K562 (cell line): ENCODE measurements at regions not wholly inside any gene's neighbourhood (a gene's known extent, or its start where the extent isn't known, plus 50 kb on each side); places are given as distances from the start of the nearest gene placed in this dataset.

Source experiments
- ATAC-seq: fragments of 200-7000 bp; cut with Tn5 transposase; 3 replicates; pipeline ENCODE4 v1.9.1; 2020; ENCODE audit warnings: moderate library complexity
- BruUV-seq: library from RNA; stranded (reverse); fragments of 400-500 nt; replicated peaks from 2 replicates; lab custom pipeline; 2021; lab: Mats Ljungman, UMichigan
- CTCF ChIA-PET: fragments of 300-600 bp; formaldehyde crosslinking; extraction: SDS; loops from one replicate; lab custom pipeline; 2021; ENCODE audit warnings: low intra/inter-chr PET ratio; lab: Yijun Ruan, JAX
- POLR2A ChIA-PET: fragments of 300-600, 350-650 bp; sonication (Branson Sonifier 250); formaldehyde crosslinking; extraction: SDS; loops from one replicate; lab custom pipeline; 2021; ENCODE audit warnings: antibody characterized with exemption, inconsistent platforms; lab: Yijun Ruan, JAX
- DNase-seq, 4 experiments: peaks; one replicate each; pipeline versions ENCODE4 v3.0.0 to v3.0.0-alpha.2; 2011 to 2018; ENCODE audit warnings: low spot score in 3 of 4, mixed read lengths in 3 of 4; ENCODE audit errors: extremely low read depth in 1 of 4
- FAIRE-seq: peaks from 2 replicates; lab custom pipeline; 2011; peaks lifted over from hg19 to GRCh38; lab: Jason Lieb, UNC
- H2AFZ ChIP-seq: 2 replicates; pipeline ENCODE4 v1.6.0; 2011; ENCODE audit warnings: low read depth, low read length, control low read depth, inconsistent platforms
- H3K27ac ChIP-seq: fragments of 200-600 bp; 3 replicates; pipeline ENCODE4 v1.8.0; 2011; ENCODE audit warnings: low read depth, mild to moderate bottlenecking, control low read depth, inconsistent platforms, low read length, moderate library complexity, mixed read lengths; ENCODE audit errors: extremely low read depth
- H3K27me3 ChIP-seq, 2 experiments: fragments of 300-600 bp in 1 of 2; 2 replicates in 1 of 2; 3 replicates in 1 of 2; pipeline versions ENCODE4 v1.6.0 to v1.8.0; 2011; ENCODE audit warnings: inconsistent platforms in 2 of 2, low read length in 2 of 2, mild to moderate bottlenecking in 1 of 2, mixed read lengths in 1 of 2, moderate library complexity in 1 of 2; ENCODE audit not compliant: control insufficient read depth in 2 of 2, insufficient read depth in 2 of 2
- H3K36me3 ChIP-seq: fragments of 300-600 bp; 3 replicates; pipeline ENCODE4 v1.8.0; 2011; ENCODE audit warnings: mild to moderate bottlenecking, low read length, inconsistent platforms; ENCODE audit not compliant: control insufficient read depth, insufficient read depth
- H3K4me1 ChIP-seq, 2 experiments: fragments of 200-600 bp in 1 of 2; replicated peaks in 1 of 2; 2 replicates in 1 of 2; 3 replicates in 1 of 2; pipeline versions ENCODE4 v1.5.1 to v1.8.0; 2011; ENCODE audit warnings: inconsistent platforms in 2 of 2, low read length in 2 of 2, mild to moderate bottlenecking in 1 of 2, mixed read lengths in 1 of 2, moderate library complexity in 1 of 2; ENCODE audit not compliant: control insufficient read depth in 2 of 2, insufficient read depth in 2 of 2
- H3K4me2 ChIP-seq: 2 replicates; pipeline ENCODE4 v1.6.1; 2011; ENCODE audit warnings: low read length, control low read depth, inconsistent platforms, mixed read lengths; ENCODE audit not compliant: insufficient read depth
- H3K4me3 ChIP-seq: fragments of 200-600 bp; sonication (generic), shearing (Covaris generic); 2 replicates; pipeline ENCODE4 v1.5.1; 2016; ENCODE audit warnings: control low read depth, inconsistent platforms
- H3K79me2 ChIP-seq: fragments of 200-600 bp; 3 replicates; pipeline ENCODE4 v1.8.0; 2011; ENCODE audit warnings: low read length, inconsistent platforms; ENCODE audit not compliant: control insufficient read depth, insufficient read depth
- H3K9ac ChIP-seq, 2 experiments: 2 replicates each; pipeline versions ENCODE4 v1.6.0 to v1.6.1; 2011; ENCODE audit warnings: low read depth in 2 of 2, low read length in 2 of 2, control low read depth in 1 of 2, inconsistent platforms in 1 of 2, mild to moderate bottlenecking in 1 of 2, mixed read lengths in 1 of 2; ENCODE audit not compliant: insufficient read depth in 1 of 2
- H3K9me1 ChIP-seq: one replicate; pipeline ENCODE4 v1.6.0; 2011; ENCODE audit warnings: inconsistent platforms, mild to moderate bottlenecking, low read length, moderate library complexity; ENCODE audit not compliant: control insufficient read depth, insufficient read depth
- H3K9me3 ChIP-seq: replicated peaks from 2 replicates; pipeline ENCODE4 v1.5.1; 2011; ENCODE audit warnings: low read depth, low read length, inconsistent platforms; ENCODE audit not compliant: control insufficient read depth, insufficient read depth
- H4K20me1 ChIP-seq: replicated peaks from 2 replicates; pipeline ENCODE4 v1.6.1; 2011; ENCODE audit warnings: low read length, inconsistent platforms, mixed read lengths; ENCODE audit not compliant: control insufficient read depth, insufficient read depth
- ASH1L ChIP-seq: fragments of 450-650 bp; IDR thresholded peaks from 2 replicates; pipeline ENCODE4 v1.6.1; 2018; ENCODE audit warnings: borderline replicate concordance, mild to moderate bottlenecking, low read depth; ENCODE audit not compliant: partially characterized antibody
- POLR2G ChIP-seq: fragments of 200-400 bp; formaldehyde crosslinking; IDR thresholded peaks from 2 replicates; pipeline ENCODE4 v1.6.1; 2017; ENCODE audit warnings: low read depth, mild to moderate bottlenecking, antibody characterized with exemption, low read length, moderate library complexity
- RBM14 ChIP-seq: fragments of 200-400 bp; formaldehyde crosslinking; IDR thresholded peaks from 2 replicates; pipeline ENCODE4 v1.6.1; 2018; ENCODE audit warnings: low read depth, mild to moderate bottlenecking, low read length, moderate library complexity, borderline replicate concordance; ENCODE audit not compliant: insufficient read depth
- TRIM24 ChIP-seq, 2 experiments: fragments of 450-650 bp; IDR thresholded peaks; 2 replicates each; pipeline ENCODE4 v1.6.1; 2016
- ZNF609 ChIP-seq: sonication (generic); formaldehyde crosslinking; IDR thresholded peaks from 2 replicates; pipeline ENCODE4 v1.8.1; 2023; ENCODE audit warnings: missing genetic modification reagents, mild to moderate bottlenecking, borderline replicate concordance
- ZNF644 ChIP-seq: fragments of 200-800 bp; sonication (Bioruptor generic); IDR thresholded peaks from 2 replicates; pipeline ENCODE4 v1.6.1; 2016; ENCODE audit warnings: low read depth, missing genetic modification characterization, missing compliant biosample characterization
- WGBS: fragments of 100-300 bp; shearing (Covaris generic); methylation state at CpG from one replicate; pipeline ENCODE4 v1.1.6; 2016; ENCODE audit warnings: low coverage, mixed read lengths; ENCODE audit not compliant: insufficient coverage; ENCODE audit errors: missing lambda C conversion rate; 5-methylcytosine and 5-hydroxymethylcytosine counted together
- in situ Hi-C: fragments of 300-500 bp; cut with MboI; formaldehyde crosslinking; loops from 4 replicates; pipeline ENCODE4 v1.15.0; 2018; ENCODE audit warnings: inconsistent platforms, mixed read lengths
- intact Hi-C: fragments of 100-400 bp; cut with micrococcal nuclease; formaldehyde crosslinking; loops from 2 replicates; pipeline ENCODE4 v1.14.2; 2022
- TF ChIP-seq, protein P1 (sequence below): fragments of 250-450 bp; sonication (Bioruptor Pico); IDR thresholded peaks from 2 replicates; pipeline ENCODE4 v1.5.1; 2021; ENCODE audit warnings: mild to moderate bottlenecking

GRCh38 chr17:71232801-71233559, 887.8 kb upstream of the SOX9 start:
- no peaks in the 10 kb centered on the region for H4K20me1 ChIP-seq
- no peaks in the 10 kb centered on the region for H3K79me2 ChIP-seq
- POLR2A ChIA-PET, result no interaction called here
- DNase-seq (no peak), ATAC-seq (no peak), FAIRE-seq (no peak)
- no peaks in the 10 kb centered on the region for H3K27me3 ChIP-seq
- H3K4me3 ChIP-seq, result no peak overlapping the region
- H3K4me2 ChIP-seq, result no peak overlapping the region
- CTCF ChIA-PET, result no interaction called here
- in situ Hi-C loops, result no loop called here
- no peak overlapping the region for H2AFZ ChIP-seq
- H3K9me3 ChIP-seq, result no peaks in the 10 kb centered on the region
- no peak overlapping the region for H3K27ac ChIP-seq
- no peak overlapping the region for H3K9ac ChIP-seq
- BruUV-seq, result no TSS peak
- H3K9me1 ChIP-seq, result no peaks in the 10 kb centered on the region
- no peaks in the 10 kb centered on the region for H3K4me1 ChIP-seq
- TF ChIP-seq ZNF609 (CRISPR knock-in tag) (no peak), RBM14 (no peak), ZNF644 (no peak), TRIM24 (IDR thresholded peaks at IDR 0.05) (no peak), POLR2G (no peak), ASH1L (no peak)
- TF ChIP-seq, protein P1, sequence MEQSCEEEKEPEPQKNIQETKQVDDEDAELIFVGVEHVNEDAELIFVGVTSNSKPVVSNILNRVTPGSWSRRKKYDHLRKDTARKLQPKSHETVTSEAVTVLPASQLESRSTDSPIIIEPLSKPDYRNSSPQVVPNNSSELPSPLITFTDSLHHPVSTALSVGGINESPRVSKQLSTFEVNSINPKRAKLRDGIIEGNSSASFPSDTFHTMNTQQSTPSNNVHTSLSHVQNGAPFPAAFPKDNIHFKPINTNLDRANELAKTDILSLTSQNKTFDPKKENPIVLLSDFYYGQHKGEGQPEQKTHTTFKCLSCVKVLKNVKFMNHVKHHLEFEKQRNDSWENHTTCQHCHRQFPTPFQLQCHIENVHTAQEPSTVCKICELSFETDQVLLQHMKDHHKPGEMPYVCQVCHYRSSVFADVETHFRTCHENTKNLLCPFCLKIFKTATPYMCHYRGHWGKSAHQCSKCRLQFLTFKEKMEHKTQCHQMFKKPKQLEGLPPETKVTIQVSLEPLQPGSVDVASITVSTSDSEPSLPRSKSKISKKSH (CRISPR knock-in tag), result no peak
- H3K36me3 ChIP-seq, result no peaks in the 10 kb centered on the region
- intact Hi-C loops, result no loop called here
- 0% methylated on average over 9 of the region's 9 CpGs for WGBS
